ENCODE measurements at regions not wholly inside any gene's neighbourhood (a gene's known extent, or its start where the extent isn't known, plus 50 kb on each side); places are given as distances from the start of the nearest gene placed in this dataset.

GRCh38 chr14:53683229-53683628 is 273.4 kb downstream of the BMP4 start:
- H3K79me2 ChIP-seq (ENCODE audit: insufficient read depth, low read length): no peaks in the 10 kb centered on the region
- H3K4me2 ChIP-seq (ENCODE audit: low read length): no peak overlapping the region
- H3K4me1 ChIP-seq (ENCODE audit: insufficient read depth, low read length, severe bottlenecking): no peaks in the 10 kb centered on the region
- no peaks in the 10 kb centered on the region for H3K36me3 ChIP-seq (ENCODE audit: insufficient read depth, low read length)
- H3K9ac ChIP-seq (ENCODE audit: low read length): no peak overlapping the region
- H3K9me3 ChIP-seq (ENCODE audit: low read length): no peaks in the 10 kb centered on the region
- H3F3A ChIP-seq (ENCODE audit: insufficient read depth, low read length): no peaks in the 10 kb centered on the region
- H2AFZ ChIP-seq (ENCODE audit: low read length): no peak overlapping the region
- no peaks in the 10 kb centered on the region for H4K20me1 ChIP-seq (ENCODE audit: insufficient read depth, low read length)
- no peak overlapping the region for H3K27ac ChIP-seq (ENCODE audit: low read depth, low read length, poor library complexity, severe bottlenecking)
- H3K4me3 ChIP-seq (ENCODE audit: low read depth, low read length, poor library complexity, severe bottlenecking): no peak overlapping the region
- TF ChIP-seq CTCF (IDR thresholded peaks at IDR 0.05; ENCODE audit: low read length) (no peak), EZH2 (IDR thresholded peaks at IDR 0.05; ENCODE audit: borderline replicate concordance, low read length) (no peak)
- no peaks in the 10 kb centered on the region for H3K9me2 ChIP-seq (ENCODE audit: low read depth, low read length)
- no peaks in the 10 kb centered on the region for H3K27me3 ChIP-seq (ENCODE audit: insufficient read depth, low read length)

GRCh38 chr14:53672526-53672925 is 284.1 kb downstream of the BMP4 start:
- no peak for TF ChIP-seq EZH2 (IDR thresholded peaks at IDR 0.05; ENCODE audit: borderline replicate concordance, low read length)
- no peak for TF ChIP-seq CTCF (IDR thresholded peaks at IDR 0.05; ENCODE audit: low read length)
- no peak overlapping the region for H3K4me2 ChIP-seq (ENCODE audit: low read length)
- H3K27me3 ChIP-seq (ENCODE audit: insufficient read depth, low read length): no peaks in the 10 kb centered on the region

GRCh38 chr14:53670701-53671100 is 285.9 kb downstream of the BMP4 start:
- Histone ChIP-seq H3F3A (ENCODE audit: insufficient read depth, low read length) (no peaks in the 10 kb centered on the region), H2AFZ (ENCODE audit: low read length) (no peak overlapping the region), H4K20me1 (ENCODE audit: insufficient read depth, low read length) (no peaks in the 10 kb centered on the region), H3K4me2 (ENCODE audit: low read length) (no peak overlapping the region), H3K27ac (ENCODE audit: low read depth, low read length, poor library complexity, severe bottlenecking) (no peak overlapping the region), H3K9me3 (ENCODE audit: low read length) (no peaks in the 10 kb centered on the region), H3K9ac (ENCODE audit: low read length) (no peak overlapping the region), H3K9me2 (ENCODE audit: low read depth, low read length) (no peaks in the 10 kb centered on the region), H3K79me2 (ENCODE audit: insufficient read depth, low read length) (no peaks in the 10 kb centered on the region), H3K4me1 (ENCODE audit: insufficient read depth, low read length, severe bottlenecking) (no peaks in the 10 kb centered on the region), H3K36me3 (ENCODE audit: insufficient read depth, low read length) (no peaks in the 10 kb centered on the region), H3K27me3 (ENCODE audit: insufficient read depth, low read length) (no peaks in the 10 kb centered on the region), H3K4me3 (ENCODE audit: low read depth, low read length, poor library complexity, severe bottlenecking) (no peak overlapping the region)
- TF ChIP-seq CTCF (IDR thresholded peaks at IDR 0.05; ENCODE audit: low read length) (no peak), EZH2 (IDR thresholded peaks at IDR 0.05; ENCODE audit: borderline replicate concordance, low read length) (no peak)

More at GRCh38 chr14:53672526-53672925, 284.1 kb downstream of the BMP4 start:
- no peaks in the 10 kb centered on the region for H3K9me3 ChIP-seq (ENCODE audit: low read length)
- no peaks in the 10 kb centered on the region for H3F3A ChIP-seq (ENCODE audit: insufficient read depth, low read length)
- H3K4me1 ChIP-seq (ENCODE audit: insufficient read depth, low read length, severe bottlenecking): no peaks in the 10 kb centered on the region
- H4K20me1 ChIP-seq (ENCODE audit: insufficient read depth, low read length): no peaks in the 10 kb centered on the region
- no peaks in the 10 kb centered on the region for H3K79me2 ChIP-seq (ENCODE audit: insufficient read depth, low read length)
- no peak overlapping the region for H3K9ac ChIP-seq (ENCODE audit: low read length)
- H3K27ac ChIP-seq (ENCODE audit: low read depth, low read length, poor library complexity, severe bottlenecking): no peak overlapping the region
- no peaks in the 10 kb centered on the region for H3K9me2 ChIP-seq (ENCODE audit: low read depth, low read length)
- no peaks in the 10 kb centered on the region for H3K36me3 ChIP-seq (ENCODE audit: insufficient read depth, low read length)
- no peak overlapping the region for H2AFZ ChIP-seq (ENCODE audit: low read length)
- no peak overlapping the region for H3K4me3 ChIP-seq (ENCODE audit: low read depth, low read length, poor library complexity, severe bottlenecking)
